IPS DF 6.9 (cell line): ENCODE measurements at regions not wholly inside any gene's neighbourhood (a gene's known extent, or its start where the extent isn't known, plus 50 kb on each side); places are given as distances from the start of the nearest gene placed in this dataset.
"Not testable (repeated sequence)": the region's sequence is repeated elsewhere in the genome, so short reads cannot be mapped to it uniquely, and the experiment has no call there.

Experiments
- DNase-seq: peaks from one replicate; pipeline ENCODE4 v3.0.0-alpha.2; 2013; ENCODE audit warnings: low read depth, low spot score
- H3K27ac ChIP-seq: one replicate; pipeline ENCODE4 v1.5.1; 2013; ENCODE audit warnings: low read length, control low read depth
- H3K27me3 ChIP-seq: 2 replicates; pipeline ENCODE4 v1.6.1; 2013; ENCODE audit warnings: mild to moderate bottlenecking, low read length; ENCODE audit not compliant: control insufficient read depth, insufficient read depth
- H3K36me3 ChIP-seq: 2 replicates; pipeline ENCODE4 v1.6.1; 2013; ENCODE audit warnings: low read length; ENCODE audit not compliant: control insufficient read depth, insufficient read depth
- H3K4me1 ChIP-seq: 2 replicates; pipeline ENCODE4 v1.6.1; 2013; ENCODE audit warnings: low read length; ENCODE audit not compliant: control insufficient read depth, insufficient read depth
- H3K4me3 ChIP-seq: 2 replicates; pipeline ENCODE4 v1.5.1; 2013; ENCODE audit warnings: mild to moderate bottlenecking, low read length
- H3K9me3 ChIP-seq: 2 replicates; pipeline ENCODE4 v1.6.1; 2013; ENCODE audit warnings: low read length, inconsistent platforms; ENCODE audit not compliant: control insufficient read depth, insufficient read depth
- WGBS: extraction: QIAGEN DNeasy Blood & Tissue Kit; methylation state at CpG from one replicate; pipeline ENCODE4 v1.1.7; 2013; ENCODE audit warnings: mixed read lengths, missing lambda C conversion rate; ENCODE audit not compliant: insufficient read length, insufficient coverage; 5-methylcytosine and 5-hydroxymethylcytosine counted together

- H3K4me1 ChIP-seq, H3K27ac ChIP-seq, H3K36me3 ChIP-seq, H3K4me3 ChIP-seq, H3K27me3 ChIP-seq, DNase-seq, H3K9me3 ChIP-seq: not testable (repeated sequence)
- no CpG with 5 or more reads among the region's 22 CpGs for WGBS
Measured at GRCh38 chr21:14009238-14009981, 201.3 kb downstream of the LIPI start.

- H3K27me3 ChIP-seq, H3K9me3 ChIP-seq, H3K36me3 ChIP-seq, H3K27ac ChIP-seq, H3K4me1 ChIP-seq, H3K4me3 ChIP-seq, DNase-seq: not testable (repeated sequence)
- WGBS, result no CpG with 5 or more reads among the region's 5 CpGs
Measured at GRCh38 chr21:14008436-14008835, 202.3 kb downstream of the LIPI start.

GRCh38 chr21:14008006-14008405 lies 202.7 kb downstream of the LIPI start:
- WGBS, result no CpG with 5 or more reads among the region's 17 CpGs
- DNase-seq, H3K36me3 ChIP-seq, H3K27ac ChIP-seq, H3K27me3 ChIP-seq, H3K4me3 ChIP-seq, H3K4me1 ChIP-seq, H3K9me3 ChIP-seq: not testable (repeated sequence)

GRCh38 chr21:14006144-14006543 lies 204.6 kb downstream of the LIPI start:
- not testable (repeated sequence) for H3K36me3 ChIP-seq
- WGBS, result no CpG with 5 or more reads among the region's 7 CpGs

GRCh38 chr21:13986996-13987958 lies 223.5 kb downstream of the LIPI start:
- H3K27me3 ChIP-seq, H3K4me3 ChIP-seq, H3K9me3 ChIP-seq, H3K27ac ChIP-seq, H3K36me3 ChIP-seq, H3K4me1 ChIP-seq, DNase-seq: not testable (repeated sequence)
- no CpG with 5 or more reads among the region's 9 CpGs for WGBS

More at GRCh38 chr21:14006144-14006543, 204.6 kb downstream of the LIPI start:
- not testable (repeated sequence) for H3K4me3 ChIP-seq, H3K4me1 ChIP-seq, H3K27me3 ChIP-seq, DNase-seq, H3K9me3 ChIP-seq, H3K27ac ChIP-seq

GRCh38 chr21:13985865-13986863 lies 224.6 kb downstream of the LIPI start:
- not testable (repeated sequence) for H3K36me3 ChIP-seq, H3K27ac ChIP-seq, DNase-seq, H3K9me3 ChIP-seq, H3K4me3 ChIP-seq, H3K4me1 ChIP-seq, H3K27me3 ChIP-seq
- WGBS, result no CpG with 5 or more reads among the region's 10 CpGs

GRCh38 chr21:13985137-13985864 lies 225.5 kb downstream of the LIPI start:
- not testable (repeated sequence) for H3K9me3 ChIP-seq, DNase-seq, H3K36me3 ChIP-seq, H3K4me3 ChIP-seq, H3K27ac ChIP-seq, H3K27me3 ChIP-seq, H3K4me1 ChIP-seq
- no CpG with 5 or more reads among the region's 9 CpGs for whole genome bisulfite sequencing

- H3K9me3 ChIP-seq, DNase-seq, H3K4me3 ChIP-seq, H3K4me1 ChIP-seq, H3K27me3 ChIP-seq, H3K36me3 ChIP-seq, H3K27ac ChIP-seq: not testable (repeated sequence)
- no CpG with 5 or more reads among the region's 5 CpGs for WGBS
Measured at GRCh38 chr21:13984728-13985127, 226.0 kb downstream of the LIPI start.

GRCh38 chr21:13981176-13982087 lies 229.3 kb downstream of the LIPI start:
- WGBS, result no CpG with 5 or more reads among the region's 48 CpGs

More at GRCh38 chr21:13981176-13982087, 229.3 kb downstream of the LIPI start:
- H3K36me3 ChIP-seq, H3K27ac ChIP-seq, H3K9me3 ChIP-seq, H3K27me3 ChIP-seq, H3K4me1 ChIP-seq, DNase-seq, H3K4me3 ChIP-seq: not testable (repeated sequence)
